GM19395 (cell line): ENCODE measurements at regions not wholly inside any gene's neighbourhood (a gene's known extent, or its start where the extent isn't known, plus 50 kb on each side); places are given as distances from the start of the nearest gene placed in this dataset.

Experiments used
- ATAC-seq: cut with Tn5 transposase; IDR thresholded peaks from one replicate; pipeline ENCODE4 v1.9.1; 2021; ENCODE audit warnings: mild to moderate bottlenecking, moderate library complexity; ENCODE audit not compliant: unreplicated experiment

DNA sequence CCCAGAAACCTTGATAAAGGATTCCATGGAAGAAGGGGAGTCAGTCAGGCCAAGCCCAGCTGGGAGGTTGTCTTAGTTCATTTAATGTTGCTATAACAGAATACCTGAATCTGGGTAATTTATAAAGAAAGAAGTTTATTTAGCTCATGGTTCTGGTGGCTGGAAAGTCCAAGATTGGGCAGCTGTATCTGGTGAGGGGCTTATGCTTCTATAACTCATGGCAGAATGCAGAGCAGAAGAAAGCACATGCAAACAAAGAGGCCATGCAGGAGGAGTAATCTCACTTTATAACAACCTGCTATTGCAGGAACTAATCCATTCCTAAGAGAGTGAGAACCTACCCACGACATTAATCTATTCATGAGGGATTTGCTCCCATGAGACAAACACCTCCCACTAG, 54.2 kb upstream of the ANKRD1 start:
- no peak for ATAC-seq

DNA sequence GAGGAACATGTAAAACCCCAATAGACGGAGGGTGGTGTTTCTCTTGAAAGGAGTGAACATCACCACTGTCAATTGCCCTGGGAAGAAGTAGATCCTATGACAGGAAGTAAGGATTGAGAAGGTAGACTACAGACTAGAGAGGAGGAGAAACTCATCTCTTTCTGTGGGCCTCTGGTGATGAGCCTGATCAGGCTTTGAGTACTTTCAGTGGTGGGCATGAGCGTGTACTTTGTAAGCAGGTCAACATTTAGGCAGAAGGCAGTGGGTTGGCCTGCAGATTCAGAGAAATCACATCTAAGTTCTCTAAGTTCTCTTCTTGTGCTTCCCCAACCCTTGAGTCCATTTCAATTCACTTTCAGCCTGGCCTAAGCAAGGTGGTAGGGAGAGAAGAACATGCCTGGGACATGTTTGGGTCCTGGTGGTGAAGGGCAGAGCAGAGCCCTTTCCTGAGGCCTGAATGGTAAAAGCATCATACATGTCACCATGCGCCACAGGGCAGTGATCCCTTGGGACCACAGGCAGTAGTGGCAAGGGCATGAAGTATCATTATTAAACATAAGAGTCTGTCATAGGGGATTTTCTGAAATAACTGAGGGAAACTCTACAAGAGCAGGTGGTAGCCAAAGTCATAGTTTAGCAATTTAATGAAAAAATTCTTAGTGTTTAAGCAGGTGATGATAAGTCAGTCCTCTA, 56.4 kb upstream of the ANKRD1 start:
- peak; percentile 74 for ATAC-seq

DNA sequence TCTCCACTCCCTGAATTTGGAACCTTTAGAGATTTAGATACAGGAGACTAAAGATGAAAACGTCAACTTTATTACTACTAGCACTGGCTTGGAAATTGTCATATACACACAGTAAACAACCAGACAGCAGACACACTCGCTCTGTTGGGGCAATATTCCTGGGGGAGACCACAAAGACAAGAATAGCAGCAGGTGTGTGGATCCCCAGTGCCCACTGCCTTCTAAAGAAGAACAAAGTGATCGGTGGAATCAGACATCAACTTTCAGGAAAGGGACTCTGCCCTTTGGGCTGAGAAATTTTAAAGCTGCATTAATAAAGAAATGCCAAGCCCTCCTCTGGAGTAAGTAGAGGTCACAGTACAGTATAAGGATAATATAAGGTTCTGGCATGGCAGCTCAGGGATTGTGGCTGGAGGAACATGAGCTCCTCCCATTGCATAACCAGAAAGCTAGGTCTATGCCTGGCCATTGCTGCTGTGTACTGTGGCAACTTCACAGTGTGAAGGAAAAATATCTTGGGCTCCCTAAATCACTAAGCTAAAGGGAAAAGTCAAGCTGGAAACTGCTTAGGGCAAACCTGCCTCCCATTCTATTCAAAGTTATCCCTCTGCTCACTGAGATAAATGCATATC, 57.1 kb upstream of the ANKRD1 start:
- peak; percentile 27 for ATAC-seq

DNA sequence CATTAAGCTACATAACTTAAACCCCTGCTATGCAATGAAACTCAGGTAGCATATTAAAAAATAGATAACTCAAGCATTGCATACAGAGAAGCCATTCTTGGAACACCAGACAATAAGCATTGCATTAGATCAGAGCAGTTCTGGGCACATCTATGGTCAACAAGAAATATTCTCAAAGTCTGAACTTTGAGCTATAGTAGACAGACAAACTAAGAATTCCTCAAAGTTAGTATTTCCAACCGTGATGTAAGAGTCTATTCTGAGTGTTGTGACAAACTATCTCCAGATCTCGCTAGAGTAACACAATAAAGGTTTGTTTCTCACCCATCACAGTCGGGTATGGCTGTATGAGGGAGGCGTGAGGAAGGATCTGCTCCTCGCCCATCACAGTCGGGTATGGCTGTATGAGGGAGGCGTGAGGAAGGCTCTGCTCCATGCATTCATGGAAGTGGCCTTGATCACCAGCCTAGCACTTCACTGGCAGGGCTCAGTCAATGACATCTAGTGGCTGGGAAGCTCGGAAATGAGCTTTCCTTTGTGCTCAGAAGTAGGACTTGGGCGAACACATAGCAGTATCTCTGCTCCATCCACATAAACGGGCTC, 61.6 kb upstream of the ANKRD1 start:
- no peak for ATAC-seq

DNA sequence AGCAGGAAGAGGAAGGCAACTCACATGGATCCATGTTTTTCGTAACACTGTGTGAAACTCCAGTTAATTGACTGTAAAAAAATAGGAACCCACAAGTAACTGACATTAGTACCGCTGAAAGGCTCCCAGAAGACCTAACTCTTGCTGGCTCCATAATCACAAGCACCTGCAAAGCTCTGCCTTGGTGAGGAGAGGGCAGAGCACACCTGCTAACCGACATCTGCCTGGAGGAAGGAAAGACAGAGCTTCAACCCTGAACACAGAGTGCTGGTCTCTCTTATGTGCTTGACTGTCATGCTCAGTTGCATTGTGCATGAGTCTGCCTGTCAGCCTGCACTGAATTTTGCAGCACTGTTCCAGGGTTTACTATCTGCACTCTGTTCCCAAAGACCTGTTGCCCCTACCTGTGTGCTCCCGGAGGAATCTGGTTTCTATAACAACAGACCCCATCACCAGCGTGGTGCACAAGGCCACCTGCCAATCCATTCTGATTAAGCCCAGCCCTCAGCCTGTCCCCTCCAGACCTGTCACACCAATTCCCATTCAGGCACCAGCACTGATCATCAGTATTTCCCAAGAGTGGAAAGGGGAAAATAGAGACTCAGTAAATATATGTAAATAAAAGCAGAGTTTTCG, 63.1 kb upstream of the ANKRD1 start:
- no peak for ATAC-seq

DNA sequence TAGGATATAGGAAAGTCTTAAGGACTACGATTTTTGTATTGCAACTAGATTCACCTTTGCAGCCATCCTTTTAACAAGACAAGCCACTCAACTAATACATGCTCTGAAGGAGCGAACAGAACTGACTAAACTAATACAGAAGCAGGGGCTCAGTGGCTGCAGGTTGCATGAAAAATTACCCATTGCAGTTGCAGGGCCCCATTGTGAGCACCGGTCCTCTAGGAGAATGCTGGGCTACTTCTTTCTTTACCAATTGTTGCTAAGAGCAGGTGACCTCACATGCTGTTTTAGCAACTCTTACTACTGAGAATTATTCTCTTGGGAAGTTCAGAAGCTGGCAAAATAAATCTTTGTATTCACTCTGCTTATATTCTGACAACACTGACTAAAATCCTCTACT, 64.0 kb upstream of the ANKRD1 start:
- no peak for ATAC-seq

DNA sequence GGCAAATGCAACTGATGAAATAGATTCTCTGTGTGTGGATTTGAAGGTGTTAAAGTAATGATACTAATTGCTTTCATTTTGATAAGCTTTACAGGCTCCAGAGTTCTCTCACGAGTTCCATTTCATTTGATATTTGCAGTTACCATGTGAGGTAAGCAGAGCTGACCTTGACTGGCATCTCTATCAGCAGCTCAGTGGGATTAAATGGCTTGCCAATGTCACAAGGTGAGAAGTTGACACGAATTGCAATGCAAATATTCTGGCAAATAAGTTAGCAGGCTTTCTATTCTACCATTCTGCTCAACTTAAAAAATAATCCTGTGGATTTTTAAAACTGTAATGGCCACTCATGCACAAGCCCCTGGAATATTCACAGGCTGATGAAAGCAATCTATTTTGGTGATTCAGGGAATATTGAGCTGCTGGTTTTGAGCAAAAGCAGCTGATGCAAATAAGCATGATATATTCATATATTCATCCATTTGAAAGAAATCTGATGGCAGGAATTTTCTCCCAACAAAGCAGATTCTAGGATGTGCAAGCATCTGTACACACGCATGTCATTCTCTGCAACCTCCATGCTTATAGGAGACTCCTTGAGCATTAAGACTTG, 64.5 kb upstream of the ANKRD1 start:
- ATAC-seq: no peak

DNA sequence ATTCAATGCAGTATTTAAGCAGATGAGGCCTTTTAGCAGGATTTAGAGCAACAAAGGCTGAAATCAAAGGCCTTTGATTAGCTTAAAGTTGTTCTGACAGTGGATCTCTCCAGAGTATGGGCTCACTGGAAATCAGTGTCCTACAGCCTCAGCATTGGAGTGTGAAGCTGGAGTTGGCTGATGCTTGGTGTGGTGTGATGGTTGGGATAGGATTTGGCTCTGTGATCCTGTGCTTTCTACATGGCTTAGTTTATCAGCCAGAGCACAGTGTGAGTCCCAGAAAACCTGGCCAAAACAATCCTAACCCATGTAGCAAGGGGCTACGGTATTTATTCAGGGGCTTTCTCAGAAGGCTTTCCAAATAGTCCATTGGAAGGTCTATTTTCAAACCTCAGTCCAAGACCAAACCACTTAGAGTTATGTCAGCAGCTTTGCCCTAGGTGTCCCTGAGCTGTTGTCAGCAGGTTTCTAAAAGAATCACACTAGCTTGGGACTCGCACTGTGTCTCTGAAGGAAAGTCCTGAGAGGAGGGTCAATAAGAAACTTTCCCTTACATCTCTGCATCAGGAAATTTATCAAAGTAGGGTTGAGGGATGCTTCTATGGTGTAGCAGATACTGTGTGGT, 65.4 kb upstream of the ANKRD1 start:
- ATAC-seq: no peak

DNA sequence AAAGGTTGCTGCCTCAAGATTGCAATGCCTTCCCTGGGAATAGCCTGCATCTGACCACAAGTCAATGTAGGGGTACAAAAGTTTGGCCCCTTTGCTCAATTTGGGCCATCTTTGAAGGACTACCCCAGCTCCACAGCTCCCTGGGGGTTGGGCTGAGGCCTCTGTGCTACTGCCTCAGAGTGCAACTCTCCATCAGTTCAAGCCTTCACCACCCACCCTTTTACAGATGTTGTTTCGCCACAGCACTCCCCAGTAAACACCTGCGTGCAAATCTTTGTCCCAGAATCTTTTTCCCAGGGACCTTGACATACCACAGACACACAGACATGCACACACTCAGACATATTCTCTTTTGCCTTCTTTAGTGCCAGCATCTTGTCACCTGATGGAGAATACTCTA, 66.0 kb upstream of the ANKRD1 start:
- no peak for ATAC-seq

DNA sequence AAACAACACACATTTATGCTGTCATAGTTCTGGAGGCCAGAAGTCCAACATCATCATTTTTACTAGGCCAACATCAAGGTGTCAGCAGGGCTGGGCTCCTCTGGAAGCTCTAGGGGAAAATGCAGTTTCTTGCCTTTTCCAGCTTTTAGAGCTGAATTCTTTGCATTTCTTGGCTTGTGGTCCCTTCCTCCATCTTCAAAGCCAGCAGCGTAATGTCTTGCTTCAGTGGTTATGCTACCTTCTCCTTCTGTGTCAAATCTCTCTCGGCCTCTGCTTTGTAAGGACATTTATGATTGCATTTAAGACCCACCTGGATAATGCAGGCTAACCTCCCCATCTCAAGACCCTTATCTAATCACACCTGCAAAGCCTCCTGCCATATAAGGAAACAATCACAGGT, 66.5 kb upstream of the ANKRD1 start:
- ATAC-seq: no peak

DNA sequence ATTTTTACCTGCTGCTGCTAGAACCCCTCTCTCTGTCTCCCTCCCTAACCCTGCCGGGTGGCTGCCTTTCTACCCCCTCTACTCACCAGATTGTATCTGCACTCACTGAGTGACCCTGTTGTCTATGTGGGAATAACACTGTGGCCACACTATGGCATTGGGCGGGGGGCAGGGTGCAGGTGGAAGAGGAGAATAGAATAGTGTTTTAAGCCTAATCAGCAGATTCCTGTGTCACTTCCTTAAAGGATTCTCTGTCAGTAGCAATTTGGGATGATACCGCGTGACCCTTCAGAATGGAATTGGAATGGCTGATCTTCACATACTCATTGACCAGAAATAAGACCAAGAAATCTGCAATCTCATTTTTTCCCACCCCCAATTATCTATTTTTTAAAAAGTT, 67.1 kb upstream of the ANKRD1 start:
- no peak for ATAC-seq

DNA sequence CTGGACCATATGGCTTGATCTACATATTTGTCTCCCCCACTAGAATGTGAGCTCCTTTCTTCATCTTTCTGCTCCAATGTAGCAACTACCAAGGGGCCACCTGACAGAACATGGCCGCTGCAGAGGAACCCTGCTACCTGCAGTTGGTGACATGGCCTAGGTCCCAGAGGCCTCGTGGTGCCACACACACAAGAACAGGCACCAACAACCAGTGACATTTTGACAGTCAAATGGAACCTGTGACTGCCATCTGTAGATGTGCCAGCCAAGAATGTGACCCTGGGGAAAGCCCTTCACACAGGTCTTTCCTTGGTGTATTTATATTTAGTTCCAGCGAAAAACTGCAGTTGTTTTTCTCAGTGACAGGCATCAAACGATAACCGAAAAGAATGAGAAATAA, 67.9 kb upstream of the ANKRD1 start:
- ATAC-seq: no peak

DNA sequence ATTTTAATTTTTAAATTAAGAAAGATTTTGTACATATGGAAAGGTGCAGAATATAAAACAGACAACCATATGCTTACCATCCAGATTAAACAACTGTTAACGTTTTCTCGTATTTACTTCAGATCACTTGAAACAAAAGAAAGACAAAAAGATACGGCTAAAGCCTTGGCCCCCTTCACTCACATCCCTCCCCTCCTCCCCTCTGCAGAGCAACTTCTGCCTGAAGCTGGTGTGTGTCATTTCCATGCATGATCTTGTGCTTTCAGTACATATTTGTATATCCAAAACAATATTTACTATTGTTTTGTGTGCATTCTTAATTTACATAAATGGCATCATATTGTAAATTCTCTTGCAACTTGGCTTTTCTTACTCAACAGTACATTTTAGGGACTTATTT, 68.5 kb upstream of the ANKRD1 start:
- no peak for ATAC-seq

DNA sequence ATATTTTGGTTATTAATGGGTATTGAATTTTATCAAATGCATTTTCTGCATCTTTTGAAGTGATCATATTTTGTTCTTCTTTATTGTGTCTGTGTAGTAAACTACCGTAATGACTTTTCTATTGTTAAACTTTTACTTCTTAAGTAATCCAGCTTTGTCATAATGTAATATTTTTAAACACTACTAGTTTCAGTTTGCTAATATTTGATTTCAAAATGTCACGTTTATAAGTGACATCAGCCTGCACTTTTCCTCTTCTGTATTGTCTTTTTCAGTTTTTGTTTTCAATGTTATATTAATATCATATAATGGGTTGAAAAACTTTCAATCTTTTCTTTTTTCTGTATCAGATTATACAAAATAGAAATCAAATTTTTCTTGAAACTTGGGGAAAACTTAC, 71.6 kb upstream of the ANKRD1 start:
- ATAC-seq: peak; percentile 37

DNA sequence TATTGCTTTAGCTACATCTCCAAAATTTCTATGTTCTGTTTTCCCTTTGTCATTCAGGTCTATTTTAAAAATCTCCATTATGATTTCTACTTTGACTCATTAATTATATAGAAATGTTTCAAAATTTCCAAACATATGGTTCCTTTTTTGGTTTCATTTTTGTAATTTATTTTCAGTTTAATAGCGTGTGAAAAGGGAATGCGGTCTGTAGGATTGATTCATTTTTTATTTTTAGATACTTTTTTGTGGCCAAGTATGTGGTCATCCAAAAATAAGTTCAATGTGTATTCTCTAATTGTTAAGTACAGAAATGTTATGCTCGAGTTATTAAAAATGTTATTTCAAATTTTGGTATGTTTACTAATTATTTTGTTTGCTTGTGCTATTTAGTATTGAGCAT, 72.5 kb upstream of the ANKRD1 start:
- ATAC-seq: no peak

DNA sequence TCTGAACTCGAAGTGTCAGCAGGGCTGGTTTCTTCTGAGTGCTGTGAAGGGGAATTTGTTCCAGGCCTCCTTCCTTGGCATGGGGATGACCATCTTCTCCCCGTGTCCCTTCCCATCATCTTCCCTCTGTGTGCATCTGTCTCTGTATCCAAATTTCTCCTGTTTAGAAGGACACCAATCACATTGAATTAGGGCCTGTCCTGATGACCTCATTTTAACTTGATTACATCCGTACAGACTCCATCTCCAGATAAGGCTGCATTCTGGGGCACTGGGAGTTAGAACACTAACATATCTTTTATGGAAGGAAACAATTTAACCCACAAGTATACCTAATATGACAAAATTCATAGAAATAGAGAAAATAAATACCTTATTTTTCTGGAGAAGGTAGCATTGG, 76.8 kb upstream of the ANKRD1 start:
- no peak for ATAC-seq

DNA sequence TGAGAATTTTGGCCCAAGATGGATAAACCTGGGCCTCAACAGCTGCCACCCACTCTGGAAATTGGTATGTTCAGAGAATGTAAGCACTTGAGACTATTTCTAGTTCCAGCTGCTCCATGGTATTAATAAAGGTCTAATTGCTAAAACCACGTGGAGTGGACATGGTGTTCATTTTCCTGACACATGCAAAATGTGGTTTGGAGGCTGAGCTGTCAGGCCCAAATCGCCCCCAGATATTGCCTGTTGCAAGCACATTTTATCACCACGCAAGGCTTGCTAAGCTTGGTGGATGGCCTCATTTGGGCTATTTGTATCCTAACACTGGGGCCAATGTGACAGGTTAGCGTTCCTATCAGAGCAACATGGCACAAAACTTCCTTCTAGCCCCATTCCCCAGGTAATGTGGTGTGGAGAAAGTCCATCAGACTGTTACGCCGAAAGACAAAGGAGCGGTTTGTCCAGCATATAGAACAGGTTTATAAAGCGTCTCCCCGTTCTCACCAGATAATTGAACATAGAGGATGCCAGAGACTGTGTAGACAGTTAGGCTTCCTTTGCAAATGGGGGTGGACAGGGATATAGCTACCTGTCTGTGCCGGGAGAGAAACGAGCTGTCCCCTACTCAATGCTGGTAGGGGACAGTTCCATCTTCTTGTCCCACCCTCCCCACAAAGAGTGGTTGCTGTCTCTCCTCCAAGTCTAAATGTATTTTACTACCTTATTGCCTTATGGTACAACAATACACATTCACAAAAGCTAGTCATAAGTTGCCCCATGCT, 78.0 kb upstream of the ANKRD1 start:
- peak; percentile 19 for ATAC-seq

DNA sequence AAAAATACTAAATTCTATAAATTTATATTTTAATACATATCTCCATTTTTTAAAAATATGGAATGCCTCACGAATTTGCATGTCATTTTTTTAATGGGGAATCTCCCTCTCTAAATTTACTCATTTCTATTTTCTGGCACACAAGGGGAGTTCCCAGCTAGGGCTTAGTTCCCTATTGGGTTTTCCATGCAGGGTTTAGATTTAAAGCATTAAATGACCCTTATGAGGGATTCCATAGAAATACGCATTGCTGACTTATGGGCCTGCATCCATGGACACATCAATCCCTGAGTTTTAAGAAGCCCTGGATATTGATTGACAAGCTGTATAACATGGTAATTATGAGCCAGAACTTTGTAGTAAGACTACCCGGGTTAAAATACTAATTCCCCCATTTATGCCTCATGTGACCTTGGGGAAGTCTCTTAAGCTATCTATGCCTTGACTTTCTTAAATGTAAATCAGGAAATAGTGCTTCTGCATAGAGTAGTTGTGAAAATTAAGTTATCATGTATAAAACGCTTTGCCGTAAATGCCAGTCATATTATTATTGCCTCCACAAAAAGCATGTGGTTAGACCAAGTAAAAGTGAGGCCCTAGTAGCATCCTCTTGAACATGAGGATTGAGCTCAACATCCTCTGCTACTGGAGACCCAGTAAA, 78.8 kb upstream of the ANKRD1 start:
- peak; percentile 71 for ATAC-seq

DNA sequence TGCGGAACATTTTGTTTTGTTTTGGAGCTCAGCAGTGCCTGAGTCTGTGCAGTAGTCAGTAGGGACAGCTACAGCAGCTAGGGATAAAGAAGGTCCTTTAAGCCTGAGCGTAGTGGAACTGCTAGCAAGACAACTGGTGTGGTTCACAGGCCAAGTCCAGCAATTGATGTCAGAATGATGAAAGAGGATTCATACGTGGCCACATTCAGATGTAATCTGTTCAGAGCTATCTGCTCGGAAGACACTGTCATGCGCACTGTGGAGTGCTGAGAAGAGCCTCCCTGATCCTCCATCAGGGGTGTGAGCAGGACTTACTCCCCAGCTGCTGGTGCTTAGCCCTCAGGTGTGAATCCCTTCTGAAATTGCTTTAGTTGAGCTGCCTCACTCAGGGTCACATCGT, 79.6 kb upstream of the ANKRD1 start:
- ATAC-seq: no peak

DNA sequence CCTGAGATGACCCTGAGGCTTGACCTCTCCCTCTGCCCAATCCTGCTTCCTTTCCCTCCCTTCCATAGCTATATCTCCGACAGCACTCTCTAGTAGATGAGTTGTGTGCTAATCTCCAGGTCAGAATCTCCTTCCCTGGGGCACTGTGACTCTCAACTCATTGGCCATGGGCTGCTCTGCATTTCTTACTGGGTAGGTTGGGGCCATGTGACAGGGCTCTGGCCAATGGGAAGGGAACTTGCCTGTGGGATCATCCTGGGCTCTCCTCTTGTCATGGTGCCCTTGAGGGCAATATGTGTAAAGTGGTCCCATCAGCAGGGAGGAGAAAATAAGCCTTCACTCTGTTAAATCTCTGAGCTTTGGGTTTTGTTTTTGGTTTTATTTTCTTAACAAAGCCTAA, 80.1 kb upstream of the ANKRD1 start:
- no peak for ATAC-seq
